Endothelial cell of umbilical vein (primary cell): ENCODE measurements at regions not wholly inside any gene's neighbourhood (a gene's known extent, or its start where the extent isn't known, plus 50 kb on each side); places are given as distances from the start of the nearest gene placed in this dataset.

Source experiments
- BruUV-seq: library from RNA; stranded (reverse); fragments of 400-500 nt; replicated peaks from 2 replicates; lab custom pipeline; 2021; lab: Mats Ljungman, UMichigan
- CTCF ChIA-PET: fragments of 300-600, 350-600 bp; sonication (Branson Sonifier 250); formaldehyde crosslinking; loops from one replicate; lab custom pipeline; 2021; ENCODE audit warnings: antibody characterized with exemption, inconsistent platforms; lab: Charles Lee
- POLR2A ChIA-PET: fragments of 300-600, 350-600 bp; sonication (Branson Sonifier 250); formaldehyde crosslinking; loops from one replicate; lab custom pipeline; 2021; ENCODE audit warnings: antibody characterized with exemption, inconsistent platforms; lab: Charles Lee
- DNase-seq: peaks from one replicate; pipeline ENCODE4 v3.0.0-alpha.2; 2011; ENCODE audit warnings: low read depth, low spot score
- FAIRE-seq: peaks from 2 replicates; lab custom pipeline; 2011; peaks lifted over from hg19 to GRCh38; lab: Jason Lieb, UNC
- H2AFZ ChIP-seq: 2 replicates; pipeline ENCODE4 v1.6.0; 2012; ENCODE audit warnings: low read depth, low read length, control low read depth, inconsistent platforms
- H3K27ac ChIP-seq: 2 replicates; pipeline ENCODE4 v1.5.1; 2011; ENCODE audit warnings: low read depth, mild to moderate bottlenecking, control low read depth, low read length, moderate library complexity; ENCODE audit not compliant: insufficient read depth
- H3K27me3 ChIP-seq, 2 experiments: 2 replicates each; pipeline versions ENCODE4 v1.6.0 to v1.6.1; 2011; ENCODE audit warnings: low read length in 2 of 2, mixed read lengths in 1 of 2; ENCODE audit not compliant: control insufficient read depth in 2 of 2, insufficient read depth in 2 of 2
- H3K36me3 ChIP-seq, 2 experiments: 2 replicates in 1 of 2; 3 replicates in 1 of 2; pipeline ENCODE4 v1.5.1; 2011; ENCODE audit warnings: low read length in 2 of 2, mild to moderate bottlenecking in 1 of 2, moderate library complexity in 1 of 2; ENCODE audit not compliant: control insufficient read depth in 2 of 2, insufficient read depth in 2 of 2; ENCODE audit errors: extremely low read depth in 1 of 2
- H3K4me1 ChIP-seq: 3 replicates; pipeline ENCODE4 v1.5.1; 2011; ENCODE audit warnings: mild to moderate bottlenecking, low read length; ENCODE audit not compliant: control insufficient read depth, insufficient read depth; ENCODE audit errors: extremely low read depth
- H3K4me2 ChIP-seq: 2 replicates; pipeline ENCODE4 v1.6.1; 2011; ENCODE audit warnings: low read length, control low read depth, mixed read lengths; ENCODE audit not compliant: insufficient read depth
- H3K4me3 ChIP-seq, 3 experiments: fragments of 200-600 bp in 1 of 3; sonication (generic), shearing (Covaris generic) in 1 of 3; replicated peaks in 1 of 3; 2 replicates each; pipeline ENCODE4 v1.5.1; 2011 to 2016; ENCODE audit warnings: control low read depth in 3 of 3, low read length in 3 of 3, mild to moderate bottlenecking in 2 of 3, inconsistent platforms in 1 of 3, low read depth in 1 of 3, moderate library complexity in 1 of 3; ENCODE audit not compliant: insufficient read depth in 1 of 3
- H3K79me2 ChIP-seq: 2 replicates; pipeline ENCODE4 v1.6.0; 2012; ENCODE audit warnings: low read length, inconsistent platforms; ENCODE audit not compliant: control insufficient read depth, insufficient read depth
- H3K9ac ChIP-seq: replicated peaks from 2 replicates; pipeline ENCODE3; 2011; ENCODE audit warnings: low read length, control low read depth; ENCODE audit not compliant: insufficient read depth; ENCODE audit errors: extremely low read depth
- H3K9me1 ChIP-seq: replicated peaks from 3 replicates; pipeline ENCODE4 v1.6.0; 2011; ENCODE audit warnings: mild to moderate bottlenecking, low read length; ENCODE audit not compliant: control insufficient read depth, insufficient read depth; ENCODE audit errors: extremely low read depth
- H3K9me3 ChIP-seq: replicated peaks from 2 replicates; pipeline ENCODE4 v1.5.1; 2012; ENCODE audit warnings: low read length, inconsistent platforms; ENCODE audit not compliant: control insufficient read depth, insufficient read depth
- H4K20me1 ChIP-seq: replicated peaks from 2 replicates; pipeline ENCODE3; 2011; ENCODE audit warnings: mild to moderate bottlenecking, low read length; ENCODE audit not compliant: control insufficient read depth, insufficient read depth; ENCODE audit errors: extremely low read depth
- CTCF ChIP-seq, 2 donors: IDR thresholded peaks; 1 replicate in 1 of 2; 2 replicates in 1 of 2; pipeline ENCODE4 v1.5.1; 2011; ENCODE audit warnings: low read length in 2 of 2, mild to moderate bottlenecking in 2 of 2, moderate library complexity in 2 of 2, control low read depth in 1 of 2, inconsistent platforms in 1 of 2, low read depth in 1 of 2; ENCODE audit not compliant: insufficient read depth in 1 of 2; ENCODE audit errors: extremely low read depth in 1 of 2
- EZH2 ChIP-seq: IDR thresholded peaks from 2 replicates; pipeline ENCODE4 v1.6.1; 2012; ENCODE audit warnings: borderline replicate concordance, low read depth, mild to moderate bottlenecking, moderate library complexity, low read length, inconsistent platforms; ENCODE audit not compliant: severe bottlenecking
- FOS ChIP-seq: IDR thresholded peaks from 2 replicates; pipeline ENCODE4 v1.6.1; 2011; ENCODE audit warnings: mild to moderate bottlenecking, low read length, moderate library complexity, borderline replicate concordance; ENCODE audit not compliant: insufficient read depth
- GATA2 ChIP-seq: IDR thresholded peaks from 2 replicates; pipeline ENCODE4 v1.7.0; 2011; ENCODE audit warnings: low read depth, mild to moderate bottlenecking, moderate library complexity, mixed read lengths, low read length; ENCODE audit not compliant: insufficient read length, insufficient read depth
- JUN ChIP-seq: IDR thresholded peaks from 2 replicates; pipeline ENCODE4 v1.6.1; 2011; ENCODE audit warnings: borderline replicate concordance, low read depth; ENCODE audit not compliant: insufficient read length, insufficient read depth
- MYC ChIP-seq: IDR thresholded peaks from one replicate; pipeline ENCODE4 v1.6.1; 2011; ENCODE audit warnings: mild to moderate bottlenecking, low read depth, low read length
- POLR2A ChIP-seq: IDR thresholded peaks from 2 replicates; pipeline ENCODE4 v1.6.1; 2012; ENCODE audit warnings: low read depth, mild to moderate bottlenecking, control low read depth, low read length
- POLR2AphosphoS5 ChIP-seq: IDR thresholded peaks from 2 replicates; pipeline ENCODE4 v1.6.1; 2012; ENCODE audit warnings: low read depth, mild to moderate bottlenecking, control low read depth, low read length, moderate library complexity; ENCODE audit not compliant: insufficient read depth
- dilution Hi-C: fragments of 300-500 bp; cut with MboI; formaldehyde crosslinking; loops from one replicate; pipeline ENCODE4 v1.15.0; 2019; ENCODE audit warnings: low sequenced_read_pairs; ENCODE audit not compliant: extremely low pct_ligation_motif_present
- intact Hi-C: fragments of 100-400 bp; cut with micrococcal nuclease; formaldehyde crosslinking; loops from one replicate; pipeline ENCODE4 v1.10.0; 2022
- TF ChIP-seq, protein P1 (sequence below): IDR thresholded peaks from 2 replicates; pipeline ENCODE4 v1.6.1; 2011; ENCODE audit not compliant: insufficient read depth, insufficient read length

GRCh38 chr11:56849250-56849649 is 100.8 kb upstream of the OR9G4 start:
- Histone ChIP-seq H3K4me3 (no peak overlapping the region), H3K9me1 (no peaks in the 10 kb centered on the region), H3K4me2 (no peak overlapping the region), H3K4me1 (no peaks in the 10 kb centered on the region), H4K20me1 (no peaks in the 10 kb centered on the region), H2AFZ (no peak overlapping the region), H3K36me3 (no peaks in the 10 kb centered on the region), H3K27me3 (no peaks in the 10 kb centered on the region), H3K9me3 (no peaks in the 10 kb centered on the region), H3K9ac (no peak overlapping the region), H3K79me2 (no peaks in the 10 kb centered on the region), H3K27ac (no peak overlapping the region)
- POLR2A ChIA-PET, result no interaction called here
- dilution Hi-C loops, result no loop called here
- intact Hi-C loops, result loop anchor here (10.0 kb wide), 1 partner anchor 156 kb away; no protein-coding TSS in a partner anchor
- CTCF ChIA-PET, result interaction anchor here (1.6 kb wide), 1 partner anchor 400 kb away, joined by 3 read pairs; no protein-coding TSS in a partner anchor
- DNase-seq, result no peak
- BruUV-seq, result no TSS peak
- TF ChIP-seq CTCF (IDR thresholded peaks at IDR 0.05; ENCODE audit: extremely low read depth in 1 of 2, insufficient read depth in 1 of 2, low read depth in 1 of 2, low read length in 2 of 2) (no peak), JUN (no peak), GATA2 (no peak), MYC (no peak), POLR2A (no peak), FOS (no peak), POLR2AphosphoS5 (no peak), EZH2 (no peak)
- TF ChIP-seq, protein P1, sequence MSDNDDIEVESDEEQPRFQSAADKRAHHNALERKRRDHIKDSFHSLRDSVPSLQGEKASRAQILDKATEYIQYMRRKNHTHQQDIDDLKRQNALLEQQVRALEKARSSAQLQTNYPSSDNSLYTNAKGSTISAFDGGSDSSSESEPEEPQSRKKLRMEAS, result no peak
- no peak for FAIRE-seq
